ENCODE measurements at regions not wholly inside any gene's neighbourhood (a gene's known extent, or its start where the extent isn't known, plus 50 kb on each side); places are given as distances from the start of the nearest gene placed in this dataset.

DNA sequence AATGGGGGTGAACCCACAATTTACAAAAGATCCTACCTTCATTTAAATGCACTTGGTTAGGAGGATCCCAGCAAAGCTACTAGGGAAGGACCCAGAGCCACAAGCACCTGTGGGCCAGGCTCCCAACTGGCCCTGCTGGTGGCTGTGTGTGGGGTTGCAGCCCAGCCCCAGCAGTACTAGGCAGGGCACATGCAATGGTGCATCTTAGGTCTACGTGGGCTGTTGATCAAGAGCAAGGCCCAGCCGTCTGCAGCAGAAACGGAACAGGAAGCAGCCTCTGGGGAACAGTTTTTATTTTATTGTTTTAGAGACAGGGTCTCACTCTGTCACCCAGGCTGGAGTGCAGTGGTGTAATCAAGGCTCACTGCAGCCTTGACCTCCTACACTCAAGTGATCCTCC lies 134.1 kb upstream of the RAB4A start:
- no peak for TF ChIP-seq EZH2phosphoT487 (IDR thresholded peaks at IDR 0.05; ENCODE audit: low read depth, severe bottlenecking, unreplicated experiment)
- TF ChIP-seq, protein P1, sequence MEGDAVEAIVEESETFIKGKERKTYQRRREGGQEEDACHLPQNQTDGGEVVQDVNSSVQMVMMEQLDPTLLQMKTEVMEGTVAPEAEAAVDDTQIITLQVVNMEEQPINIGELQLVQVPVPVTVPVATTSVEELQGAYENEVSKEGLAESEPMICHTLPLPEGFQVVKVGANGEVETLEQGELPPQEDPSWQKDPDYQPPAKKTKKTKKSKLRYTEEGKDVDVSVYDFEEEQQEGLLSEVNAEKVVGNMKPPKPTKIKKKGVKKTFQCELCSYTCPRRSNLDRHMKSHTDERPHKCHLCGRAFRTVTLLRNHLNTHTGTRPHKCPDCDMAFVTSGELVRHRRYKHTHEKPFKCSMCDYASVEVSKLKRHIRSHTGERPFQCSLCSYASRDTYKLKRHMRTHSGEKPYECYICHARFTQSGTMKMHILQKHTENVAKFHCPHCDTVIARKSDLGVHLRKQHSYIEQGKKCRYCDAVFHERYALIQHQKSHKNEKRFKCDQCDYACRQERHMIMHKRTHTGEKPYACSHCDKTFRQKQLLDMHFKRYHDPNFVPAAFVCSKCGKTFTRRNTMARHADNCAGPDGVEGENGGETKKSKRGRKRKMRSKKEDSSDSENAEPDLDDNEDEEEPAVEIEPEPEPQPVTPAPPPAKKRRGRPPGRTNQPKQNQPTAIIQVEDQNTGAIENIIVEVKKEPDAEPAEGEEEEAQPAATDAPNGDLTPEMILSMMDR (IDR thresholded peaks at IDR 0.05; ENCODE audit: poor library complexity) = no peak

Data from hepatocyte (in vitro differentiated cells).